NCI-H1105 (cell line): ENCODE measurements at regions not wholly inside any gene's neighbourhood (a gene's known extent, or its start where the extent isn't known, plus 50 kb on each side); places are given as distances from the start of the nearest gene placed in this dataset.

Experiments used
- DNase-seq: peaks from one replicate; lab custom pipeline; 2025; lab: John Stamatoyannopoulos, UW

GRCh38 chr11:42047637-42048555 is 588.4 kb upstream of the LRRC4C start:
- DNase-seq: no peak

GRCh38 chr11:42049186-42049585 is 589.7 kb upstream of the LRRC4C start:
- DNase-seq: no peak

- DNase-seq: no peak
These were observed 590.2 kb upstream of the LRRC4C start for GRCh38 chr11:42049650-42050049.

- DNase-seq: no peak
These were observed 595.0 kb upstream of the LRRC4C start for GRCh38 chr11:42054351-42054900.

GRCh38 chr11:42055606-42056005 is 596.2 kb upstream of the LRRC4C start:
- DNase-seq: no peak

GRCh38 chr11:42058794-42059193 is 599.3 kb upstream of the LRRC4C start:
- DNase-seq: no peak

- no peak for DNase-seq
These were observed 605.7 kb upstream of the LRRC4C start for GRCh38 chr11:42065199-42065598.

- DNase-seq: no peak
These were observed 606.7 kb upstream of the LRRC4C start for GRCh38 chr11:42066113-42066512.

- DNase-seq: no peak
These were observed 614.9 kb upstream of the LRRC4C start for GRCh38 chr11:42074306-42074705.

- no peak for DNase-seq
These were observed 615.7 kb upstream of the LRRC4C start for GRCh38 chr11:42075180-42075579.

- DNase-seq: no peak
These were observed 618.3 kb upstream of the LRRC4C start for GRCh38 chr11:42077794-42078193.

- DNase-seq: no peak
These were observed 626.3 kb upstream of the LRRC4C start for GRCh38 chr11:42085736-42086135.

GRCh38 chr11:42093541-42093940 is 634.1 kb upstream of the LRRC4C start:
- DNase-seq: no peak

- no peak for DNase-seq
These were observed 638.6 kb upstream of the LRRC4C start for GRCh38 chr11:42098075-42098474.

- no peak for DNase-seq
These were observed 653.4 kb upstream of the LRRC4C start for GRCh38 chr11:42112866-42113265.

GRCh38 chr11:42114927-42115326 is 655.5 kb upstream of the LRRC4C start:
- no peak for DNase-seq

GRCh38 chr11:42138454-42138853 is 679.0 kb upstream of the LRRC4C start:
- DNase-seq: no peak

GRCh38 chr11:42145311-42145710 is 685.9 kb upstream of the LRRC4C start:
- no peak for DNase-seq

GRCh38 chr11:42161886-42162285 is 702.4 kb upstream of the LRRC4C start:
- no peak for DNase-seq

- DNase-seq: no peak
These were observed 709.7 kb upstream of the LRRC4C start for GRCh38 chr11:42169191-42169590.

GRCh38 chr11:42170601-42171000 is 711.1 kb upstream of the LRRC4C start:
- DNase-seq: no peak

GRCh38 chr11:42171046-42171445 is 711.6 kb upstream of the LRRC4C start:
- no peak for DNase-seq

- DNase-seq: no peak
These were observed 713.0 kb upstream of the LRRC4C start for GRCh38 chr11:42172441-42172840.

GRCh38 chr11:42175203-42175602 is 715.8 kb upstream of the LRRC4C start:
- DNase-seq: no peak
